ENCODE measurements at regions not wholly inside any gene's neighbourhood (a gene's known extent, or its start where the extent isn't known, plus 50 kb on each side); places are given as distances from the start of the nearest gene placed in this dataset.

DNA sequence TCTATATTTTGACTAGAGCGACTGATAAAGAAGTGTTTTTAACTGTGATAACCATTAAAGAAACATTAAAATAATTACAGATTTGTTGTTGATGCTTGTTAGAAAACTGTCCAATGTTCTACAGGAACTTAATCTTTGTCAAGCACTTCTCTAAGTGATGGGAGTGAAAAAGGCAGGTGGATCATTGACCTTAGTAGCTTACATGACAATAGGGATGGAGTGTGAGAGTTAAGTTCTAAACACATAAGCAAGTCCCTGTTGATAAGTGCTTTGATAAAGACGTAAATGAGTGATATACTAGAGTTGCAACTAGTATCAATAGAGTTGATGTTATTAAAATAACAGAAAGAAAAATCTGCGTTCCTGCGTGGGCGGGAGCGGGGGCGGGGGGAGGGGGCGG, 931.5 kb upstream of the EPHA7 start:
- TF ChIP-seq CTCF (IDR thresholded peaks at IDR 0.05; ENCODE audit: poor library complexity, severe bottlenecking) (no peak), EZH2 (IDR thresholded peaks at IDR 0.05; ENCODE audit: borderline replicate concordance, insufficient read depth, low read length, poor library complexity, severe bottlenecking) (no peak), MXI1 (conservative IDR thresholded peaks at IDR 0.05; ENCODE audit: poor library complexity, severe bottlenecking) (no peak), POLR2AphosphoS5 (IDR thresholded peaks at IDR 0.05) (no peak), SMC3 (conservative IDR thresholded peaks at IDR 0.05; ENCODE audit: poor library complexity) (no peak)
- TF ChIP-seq, protein P1, sequence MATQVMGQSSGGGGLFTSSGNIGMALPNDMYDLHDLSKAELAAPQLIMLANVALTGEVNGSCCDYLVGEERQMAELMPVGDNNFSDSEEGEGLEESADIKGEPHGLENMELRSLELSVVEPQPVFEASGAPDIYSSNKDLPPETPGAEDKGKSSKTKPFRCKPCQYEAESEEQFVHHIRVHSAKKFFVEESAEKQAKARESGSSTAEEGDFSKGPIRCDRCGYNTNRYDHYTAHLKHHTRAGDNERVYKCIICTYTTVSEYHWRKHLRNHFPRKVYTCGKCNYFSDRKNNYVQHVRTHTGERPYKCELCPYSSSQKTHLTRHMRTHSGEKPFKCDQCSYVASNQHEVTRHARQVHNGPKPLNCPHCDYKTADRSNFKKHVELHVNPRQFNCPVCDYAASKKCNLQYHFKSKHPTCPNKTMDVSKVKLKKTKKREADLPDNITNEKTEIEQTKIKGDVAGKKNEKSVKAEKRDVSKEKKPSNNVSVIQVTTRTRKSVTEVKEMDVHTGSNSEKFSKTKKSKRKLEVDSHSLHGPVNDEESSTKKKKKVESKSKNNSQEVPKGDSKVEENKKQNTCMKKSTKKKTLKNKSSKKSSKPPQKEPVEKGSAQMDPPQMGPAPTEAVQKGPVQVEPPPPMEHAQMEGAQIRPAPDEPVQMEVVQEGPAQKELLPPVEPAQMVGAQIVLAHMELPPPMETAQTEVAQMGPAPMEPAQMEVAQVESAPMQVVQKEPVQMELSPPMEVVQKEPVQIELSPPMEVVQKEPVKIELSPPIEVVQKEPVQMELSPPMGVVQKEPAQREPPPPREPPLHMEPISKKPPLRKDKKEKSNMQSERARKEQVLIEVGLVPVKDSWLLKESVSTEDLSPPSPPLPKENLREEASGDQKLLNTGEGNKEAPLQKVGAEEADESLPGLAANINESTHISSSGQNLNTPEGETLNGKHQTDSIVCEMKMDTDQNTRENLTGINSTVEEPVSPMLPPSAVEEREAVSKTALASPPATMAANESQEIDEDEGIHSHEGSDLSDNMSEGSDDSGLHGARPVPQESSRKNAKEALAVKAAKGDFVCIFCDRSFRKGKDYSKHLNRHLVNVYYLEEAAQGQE (IDR thresholded peaks at IDR 0.05; ENCODE audit: borderline replicate concordance) = no peak

Measured in neural cell (in vitro differentiated cells).